HUES64 (cell line): ENCODE measurements at regions not wholly inside any gene's neighbourhood (a gene's known extent, or its start where the extent isn't known, plus 50 kb on each side); places are given as distances from the start of the nearest gene placed in this dataset.

Experiments
- H3K27ac ChIP-seq: 2 replicates; pipeline ENCODE4 v1.7.0; 2013; ENCODE audit warnings: low read depth, low read length, inconsistent platforms
- H3K27me3 ChIP-seq: 2 replicates; pipeline ENCODE4 v1.6.1; 2013; ENCODE audit warnings: mild to moderate bottlenecking, low read length; ENCODE audit not compliant: insufficient read depth
- H3K36me3 ChIP-seq: 2 replicates; pipeline ENCODE4 v1.6.1; 2013; ENCODE audit warnings: mild to moderate bottlenecking, low read length; ENCODE audit not compliant: insufficient read depth
- H3K4me1 ChIP-seq: 2 replicates; pipeline ENCODE4 v1.6.1; 2013; ENCODE audit warnings: mild to moderate bottlenecking, low read length, moderate library complexity; ENCODE audit not compliant: insufficient read depth
- H3K4me3 ChIP-seq: 2 replicates; pipeline ENCODE4 v1.5.1; 2013; ENCODE audit warnings: mild to moderate bottlenecking, low read length, moderate library complexity
- H3K9ac ChIP-seq: 2 replicates; pipeline ENCODE4 v1.6.1; 2013; ENCODE audit warnings: mild to moderate bottlenecking, low read depth, low read length
- H3K9me3 ChIP-seq: 2 replicates; pipeline ENCODE4 v1.6.1; 2013; ENCODE audit warnings: low read depth, low read length; ENCODE audit not compliant: insufficient read depth
- WGBS: fragments of 150-250, 120-280 bp; methylation state at CpG from one replicate; pipeline ENCODE4 v1.1.7; 2013; ENCODE audit warnings: missing lambda C conversion rate; 5-methylcytosine and 5-hydroxymethylcytosine counted together

DNA sequence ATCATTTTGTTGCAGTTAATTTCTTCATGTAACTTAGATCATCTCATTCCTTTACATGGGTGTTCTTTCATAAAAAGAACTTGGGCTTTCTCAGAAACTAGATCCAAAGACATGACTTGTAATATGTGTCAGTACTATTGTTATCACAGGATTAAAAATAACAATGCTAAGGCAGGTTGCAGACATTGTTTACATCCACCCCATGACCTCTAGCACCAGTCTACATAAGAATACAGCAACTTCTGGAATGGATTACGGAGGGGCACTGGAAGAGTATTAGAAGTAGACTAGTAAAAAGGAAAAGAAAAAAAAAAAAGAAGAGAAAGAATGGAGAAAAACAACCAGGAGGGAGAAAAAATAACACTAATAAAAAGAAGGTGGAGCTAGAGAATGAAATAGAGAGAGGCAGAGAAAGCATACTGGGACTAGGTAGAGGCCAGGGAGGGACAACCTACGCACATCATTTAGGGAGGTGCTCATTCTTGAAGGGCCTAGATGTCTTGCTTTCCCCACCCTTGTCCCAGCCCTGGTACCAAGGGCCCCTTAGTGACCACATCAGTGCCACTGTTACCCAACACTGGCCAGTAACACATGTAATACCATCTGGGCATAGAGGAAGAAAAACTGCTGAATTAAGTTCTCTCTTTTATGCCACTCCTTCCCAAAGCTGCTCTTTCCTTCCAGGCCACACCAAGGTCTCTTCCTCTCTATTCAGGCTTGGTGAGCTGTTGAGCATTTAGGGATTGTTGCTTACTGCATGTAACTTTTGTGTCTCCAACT lies 70.6 kb upstream of the KLF7 start:
- Histone ChIP-seq H3K36me3 (no peaks in the 10 kb centered on the region), H3K4me3 (no peak overlapping the region), H3K9me3 (no peaks in the 10 kb centered on the region), H3K9ac (no peak overlapping the region), H3K27me3 (no peaks in the 10 kb centered on the region), H3K27ac (no peak overlapping the region), H3K4me1 (peaks cover 24% of the 10 kb centered on the region)
- 84% methylated on average over 1 of the region's 2 CpGs for WGBS

DNA sequence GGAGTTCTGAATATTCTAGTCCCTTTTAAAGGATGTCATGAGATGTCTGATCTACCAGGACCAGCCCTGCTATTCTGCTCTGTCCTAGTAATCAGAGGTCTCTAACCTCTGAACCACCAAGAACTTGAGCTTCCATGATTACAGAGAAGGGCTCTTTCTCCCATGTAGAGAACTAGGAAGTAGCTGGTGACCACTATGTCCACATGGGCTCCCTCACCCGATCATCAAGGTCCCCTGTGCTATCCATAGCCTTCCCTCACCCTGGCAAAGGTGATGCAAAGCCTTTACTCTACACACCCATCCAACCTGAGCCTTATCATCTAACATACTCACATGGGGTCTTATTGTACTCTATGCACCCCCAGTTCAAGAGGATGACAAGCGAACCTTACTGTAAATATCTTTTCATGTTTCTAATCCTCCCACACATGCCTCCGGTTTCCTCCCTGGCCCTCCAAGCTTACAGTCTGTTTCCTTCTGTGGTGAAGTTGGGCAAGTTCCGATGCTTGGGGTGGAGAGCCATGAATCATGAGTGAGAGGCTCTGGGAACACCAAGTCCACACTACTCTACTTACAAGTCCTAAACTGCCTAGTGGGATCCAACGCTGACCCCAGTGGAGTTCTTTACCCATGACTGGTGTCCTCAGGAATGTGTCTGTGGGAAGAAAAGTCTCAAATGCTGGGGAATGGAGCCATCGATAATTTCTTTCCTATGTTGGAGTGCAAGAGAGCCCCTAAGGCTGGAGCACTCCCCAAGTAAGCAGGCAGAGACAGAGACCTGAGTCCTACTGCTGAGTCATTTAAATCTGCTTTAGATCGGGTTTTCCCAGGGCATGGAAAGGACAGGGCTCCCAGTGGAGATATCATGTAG lies 73.3 kb upstream of the KLF7 start:
- Histone ChIP-seq H3K36me3 (no peaks in the 10 kb centered on the region), H3K9me3 (no peaks in the 10 kb centered on the region), H3K4me3 (no peak overlapping the region), H3K27me3 (no peaks in the 10 kb centered on the region), H3K4me1 (peaks cover 15% of the 10 kb centered on the region; the same call in 1 of the 2 replicates), H3K9ac (no peak overlapping the region), H3K27ac (no peak overlapping the region)
- 90% methylated on average over 6 of the region's 7 CpGs for WGBS

DNA sequence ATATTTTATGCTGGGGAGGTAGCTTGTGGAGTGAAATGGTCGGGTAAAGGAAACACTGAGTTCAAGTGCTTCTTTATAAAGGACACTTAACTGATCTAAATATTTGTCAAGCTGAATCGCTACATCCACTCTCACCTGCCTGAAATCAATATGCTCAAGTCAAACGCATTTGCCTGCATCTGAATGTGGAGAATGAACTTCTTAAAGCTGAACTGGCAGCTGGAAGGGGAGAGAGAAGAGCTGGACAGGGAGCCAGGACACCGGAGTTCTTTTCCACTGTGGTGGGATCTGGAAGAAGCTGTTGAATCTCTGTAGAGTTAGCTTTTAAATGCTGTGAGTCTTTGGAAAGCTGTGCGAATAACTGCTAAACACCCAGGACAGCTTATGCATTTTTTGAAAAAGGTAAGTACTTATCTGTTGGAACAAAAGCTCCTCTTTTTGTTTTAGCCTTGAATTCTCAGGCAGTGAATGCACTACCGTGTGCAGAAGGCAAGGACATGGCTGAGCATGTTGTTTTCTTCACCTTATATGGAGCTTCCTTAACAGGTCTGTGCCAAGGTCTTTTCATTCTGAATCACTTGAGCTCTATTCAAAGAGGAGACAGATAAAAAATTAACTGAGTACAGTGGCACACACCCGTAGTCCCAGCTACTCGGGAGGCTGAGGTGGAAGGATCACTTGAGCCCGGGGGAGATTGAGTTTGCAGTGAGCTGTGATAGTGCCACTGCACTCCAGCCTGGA lies 74.2 kb upstream of the KLF7 start:
- Histone ChIP-seq H3K9ac (no peak overlapping the region), H3K27me3 (no peaks in the 10 kb centered on the region), H3K27ac (no peak overlapping the region), H3K4me3 (no peak overlapping the region), H3K9me3 (no peaks in the 10 kb centered on the region), H3K4me1 (peaks cover 16% of the 10 kb centered on the region), H3K36me3 (no peaks in the 10 kb centered on the region)
- WGBS: 89% methylated on average over 9 of the region's 9 CpGs

DNA sequence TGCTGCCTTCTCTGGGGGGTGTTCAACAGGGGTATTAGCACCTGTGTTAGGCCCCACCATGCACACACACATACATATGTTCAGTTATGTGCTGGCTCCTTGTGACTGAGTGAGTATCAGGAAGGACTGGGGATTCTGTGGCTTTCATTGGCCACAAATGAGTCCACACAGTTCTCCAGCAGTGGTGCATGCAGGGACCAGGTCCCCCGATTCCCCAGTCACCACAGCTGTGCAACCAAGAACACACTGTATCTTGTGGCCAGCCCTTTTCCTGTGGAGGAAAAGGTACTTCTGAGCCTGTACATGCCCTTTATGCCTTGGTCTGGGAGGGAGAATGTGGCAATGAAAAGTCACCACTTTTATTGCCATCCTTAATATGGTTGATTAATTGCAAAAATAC lies 74.9 kb upstream of the KLF7 start:
- Histone ChIP-seq H3K27me3 (no peaks in the 10 kb centered on the region), H3K9me3 (no peaks in the 10 kb centered on the region), H3K4me3 (no peak overlapping the region), H3K9ac (no peak overlapping the region), H3K4me1 (peaks cover 24% of the 10 kb centered on the region), H3K27ac (no peak overlapping the region), H3K36me3 (no peaks in the 10 kb centered on the region)
- WGBS: 100% methylated on average over 1 of the region's 1 CpG

DNA sequence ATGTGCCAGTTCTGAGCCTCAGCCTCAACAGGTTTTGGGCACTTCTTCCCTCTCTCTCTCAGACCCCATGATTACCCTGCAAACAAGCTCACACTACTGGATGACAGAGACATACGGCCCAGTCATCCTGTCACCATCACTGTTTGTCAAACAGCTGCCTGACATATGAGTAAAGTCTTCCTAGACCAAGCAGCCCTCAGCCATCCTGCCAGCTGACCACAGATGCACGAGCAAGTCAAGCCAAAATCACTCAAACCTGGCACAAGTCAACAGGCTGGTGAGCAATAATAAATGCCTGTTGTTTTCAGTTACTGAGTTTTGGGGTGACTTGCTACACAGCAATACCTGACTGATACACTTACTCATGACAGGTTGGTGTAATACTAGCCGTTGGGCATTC lies 75.5 kb upstream of the KLF7 start:
- peaks cover 24% of the 10 kb centered on the region for H3K4me1 ChIP-seq

DNA sequence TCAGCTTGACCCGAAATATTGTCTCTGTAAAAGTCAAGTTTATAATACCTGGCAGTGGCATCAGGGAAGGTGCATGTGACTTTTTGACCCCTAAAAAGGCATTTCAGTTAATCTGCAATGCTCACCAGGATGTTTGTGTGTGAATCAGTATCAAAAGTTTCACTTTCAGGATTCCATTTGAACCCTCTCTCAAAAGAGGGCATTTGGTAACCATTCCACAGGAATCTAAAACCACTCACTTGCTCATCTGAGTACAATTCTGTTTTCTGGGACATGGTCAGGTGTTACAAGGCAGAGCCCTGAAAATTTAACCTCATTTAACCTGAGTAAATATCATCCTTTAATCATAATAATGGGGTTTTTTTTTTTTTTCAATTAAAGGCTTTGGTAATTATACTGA lies 77.9 kb upstream of the KLF7 start:
- Histone ChIP-seq H3K36me3 (no peaks in the 10 kb centered on the region), H3K4me3 (no peak overlapping the region), H3K27ac (no peak overlapping the region), H3K27me3 (no peaks in the 10 kb centered on the region), H3K4me1 (peaks cover 21% of the 10 kb centered on the region), H3K9ac (no peak overlapping the region), H3K9me3 (no peaks in the 10 kb centered on the region)
- 89% methylated on average over 1 of the region's 1 CpG for WGBS

More for the DNA sequence above, 75.5 kb upstream of the KLF7 start:
- Histone ChIP-seq H3K9ac (no peak overlapping the region), H3K27me3 (no peaks in the 10 kb centered on the region), H3K36me3 (no peaks in the 10 kb centered on the region), H3K4me3 (no peak overlapping the region), H3K9me3 (no peaks in the 10 kb centered on the region), H3K27ac (no peak overlapping the region)
- WGBS: 88% methylated on average over 3 of the region's 3 CpGs

DNA sequence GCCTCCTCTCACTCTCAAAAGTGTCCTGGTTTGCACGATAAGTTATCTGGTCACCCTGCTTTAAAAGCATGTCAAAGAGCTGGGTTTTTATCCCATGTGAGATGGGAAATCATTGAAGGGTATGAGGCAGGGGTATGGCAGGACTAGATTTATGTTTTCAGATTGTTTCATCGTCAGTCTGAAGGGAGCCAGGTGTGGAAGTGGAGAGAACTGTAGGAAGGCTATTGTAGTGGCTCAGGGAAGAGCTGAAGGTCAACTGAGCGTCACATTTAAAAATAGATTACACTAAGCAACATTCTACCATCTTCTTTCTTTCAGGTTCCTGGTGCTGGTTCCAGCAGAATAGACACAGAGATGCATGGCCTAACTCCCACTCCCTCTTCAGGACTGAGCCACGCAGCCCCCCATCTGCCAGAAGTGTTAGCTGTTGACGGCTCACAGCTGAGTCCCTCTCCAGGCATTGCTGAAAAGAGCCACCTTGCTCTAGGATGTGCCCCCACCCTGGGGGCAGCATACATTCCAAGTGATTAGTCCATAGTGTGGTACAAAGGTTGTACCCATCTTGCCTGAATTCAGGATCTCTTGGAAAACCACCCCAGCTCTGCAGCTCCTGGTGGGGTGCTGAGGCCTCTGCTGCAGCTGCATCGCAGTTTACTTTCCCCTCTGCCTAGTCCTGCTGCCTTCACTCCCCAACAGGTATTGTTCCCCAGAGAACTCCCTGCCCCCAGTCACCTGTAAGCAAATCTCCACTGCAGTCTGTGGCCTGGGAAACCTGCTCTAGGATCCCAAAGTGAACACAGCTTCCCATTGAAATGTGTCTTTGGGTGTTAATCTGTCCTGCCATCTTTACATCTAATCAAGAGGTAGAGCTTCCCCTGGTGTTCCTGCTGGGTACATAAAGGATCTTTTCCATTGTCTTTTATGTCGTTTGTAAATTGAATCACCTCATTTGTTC lies 79.5 kb upstream of the KLF7 start:
- Histone ChIP-seq H3K9ac (no peak overlapping the region), H3K4me3 (no peak overlapping the region), H3K27me3 (no peaks in the 10 kb centered on the region), H3K27ac (no peak overlapping the region), H3K4me1 (peaks cover 15% of the 10 kb centered on the region), H3K36me3 (no peaks in the 10 kb centered on the region), H3K9me3 (no peaks in the 10 kb centered on the region)
- WGBS: 78% methylated on average over 7 of the region's 7 CpGs

DNA sequence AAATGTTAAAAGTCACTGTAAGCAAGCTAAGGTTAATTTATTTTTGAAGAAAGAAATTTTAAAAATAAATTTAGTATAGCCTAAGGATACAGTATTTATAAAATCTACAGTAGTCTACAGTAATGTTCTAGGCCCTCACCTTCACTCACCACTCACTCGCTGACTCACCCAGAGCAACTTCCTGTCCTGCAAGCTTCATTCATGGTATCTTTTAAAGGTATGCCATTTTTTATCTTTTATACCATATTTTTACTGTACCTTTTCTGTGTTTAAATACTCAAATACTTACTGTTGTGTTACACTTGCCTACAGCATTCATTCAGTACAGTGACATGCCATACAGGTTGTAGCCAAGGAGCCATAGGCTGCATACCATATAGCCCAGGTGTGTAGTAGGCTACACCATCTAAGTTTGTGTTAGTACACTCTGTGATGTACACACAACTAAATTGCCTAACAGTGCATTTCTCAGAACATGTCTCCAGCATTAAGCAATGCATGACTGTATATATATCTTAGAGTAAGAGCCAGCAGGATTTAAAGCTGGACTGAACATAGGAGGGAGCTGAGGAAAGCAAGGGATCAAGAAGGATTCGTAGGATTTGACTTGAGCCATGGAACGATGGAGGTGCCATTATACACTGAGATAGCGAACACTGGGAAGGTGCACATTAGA lies 83.1 kb upstream of the KLF7 start:
- Histone ChIP-seq H3K27ac (no peak overlapping the region), H3K4me3 (no peak overlapping the region), H3K9ac (no peak overlapping the region), H3K4me1 (peaks cover 17% of the 10 kb centered on the region), H3K9me3 (no peaks in the 10 kb centered on the region), H3K27me3 (no peaks in the 10 kb centered on the region), H3K36me3 (no peaks in the 10 kb centered on the region)
- 91% methylated on average over 4 of the region's 4 CpGs for WGBS

DNA sequence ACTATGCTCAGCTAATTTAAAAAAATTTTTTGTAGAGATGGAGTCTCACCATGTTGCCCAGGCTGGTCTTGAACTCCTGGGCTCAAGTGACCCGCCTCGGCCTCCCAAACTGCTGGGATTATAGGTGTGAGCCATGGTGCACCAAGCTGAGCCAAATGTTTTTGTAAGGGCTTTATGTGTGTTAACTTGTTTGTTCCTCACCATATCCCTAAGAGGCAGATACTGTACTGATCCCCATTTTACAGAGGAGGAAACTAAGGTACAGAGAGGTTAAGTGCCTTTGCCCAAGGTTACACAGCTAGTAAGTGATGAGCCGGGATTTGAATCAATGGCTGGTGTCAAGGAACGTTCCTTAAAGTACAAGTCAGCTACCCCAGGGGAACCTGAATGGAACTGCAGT lies 85.3 kb upstream of the KLF7 start:
- Histone ChIP-seq H3K9me3 (no peaks in the 10 kb centered on the region), H3K36me3 (no peaks in the 10 kb centered on the region), H3K27ac (no peak overlapping the region), H3K4me3 (no peak overlapping the region), H3K9ac (no peak overlapping the region), H3K27me3 (no peaks in the 10 kb centered on the region), H3K4me1 (peaks cover 20% of the 10 kb centered on the region)
- 91% methylated on average over 4 of the region's 4 CpGs for WGBS

DNA sequence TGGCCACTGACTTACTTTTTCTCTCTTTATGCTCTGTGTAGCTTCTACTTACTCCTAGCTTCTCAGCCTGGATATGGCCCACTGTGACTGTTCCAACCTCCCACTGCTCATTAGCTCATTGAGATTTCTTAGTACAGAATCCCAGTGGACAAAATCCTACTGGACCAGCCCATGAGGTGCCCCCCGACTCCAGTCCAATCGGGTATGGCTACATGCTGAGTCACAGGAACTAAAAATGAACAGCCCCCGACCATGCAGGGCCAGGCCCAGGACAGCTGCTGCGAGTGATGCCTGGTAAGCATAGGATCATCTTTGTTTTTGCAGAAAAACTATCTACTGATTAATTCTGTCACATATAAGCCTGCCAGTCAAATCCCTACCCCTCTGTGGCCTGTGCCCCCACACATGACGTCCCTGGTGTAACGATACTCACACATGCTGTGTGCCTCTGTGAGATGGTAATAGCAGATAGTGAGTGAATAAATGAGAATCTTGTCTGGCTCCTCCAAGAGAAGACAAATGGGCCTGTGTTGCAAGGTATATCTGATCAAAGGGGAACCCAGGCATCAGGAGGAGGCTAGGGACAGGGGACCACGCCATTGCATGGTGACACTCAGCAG lies 85.9 kb upstream of the KLF7 start:
- Histone ChIP-seq H3K4me3 (no peak overlapping the region), H3K27me3 (no peaks in the 10 kb centered on the region), H3K9me3 (no peaks in the 10 kb centered on the region), H3K27ac (no peak overlapping the region), H3K4me1 (peaks cover 16% of the 10 kb centered on the region), H3K9ac (no peak overlapping the region), H3K36me3 (no peaks in the 10 kb centered on the region)
- 90% methylated on average over 7 of the region's 7 CpGs for WGBS
